ENCODE measurements at regions not wholly inside any gene's neighbourhood (a gene's known extent, or its start where the extent isn't known, plus 50 kb on each side); places are given as distances from the start of the nearest gene placed in this dataset.
"Not testable (repeated sequence)": the region's sequence is repeated elsewhere in the genome, so short reads cannot be mapped to it uniquely, and the experiment has no call there.

- not testable (repeated sequence) for DNase-seq (ENCODE audit: low spot score)
These were observed 72.5 kb upstream of the C1GALT1C1 start for GRCh38 chrX:120702337-120702736.

DNA sequence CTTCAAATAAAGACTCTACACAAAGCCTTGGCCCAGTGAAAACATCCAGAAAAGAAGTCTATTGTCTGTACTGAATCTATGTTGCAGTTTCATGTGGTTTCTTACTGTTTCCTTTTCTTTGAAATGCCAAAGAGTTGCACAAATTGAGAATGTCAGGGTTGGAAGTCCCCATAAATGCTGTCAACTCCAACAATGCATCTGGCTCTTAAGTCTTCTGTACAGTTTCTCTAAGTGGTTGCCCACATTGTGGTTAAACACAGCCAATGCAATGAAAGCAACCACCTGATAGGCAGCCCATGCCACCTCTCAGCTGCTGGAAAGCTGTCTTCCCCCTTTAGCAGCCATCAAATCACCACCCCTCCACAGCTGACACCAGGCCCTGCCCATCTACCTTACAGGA, 67.2 kb upstream of the C1GALT1C1 start:
- no peak for DNase-seq (ENCODE audit: low spot score)

DNA sequence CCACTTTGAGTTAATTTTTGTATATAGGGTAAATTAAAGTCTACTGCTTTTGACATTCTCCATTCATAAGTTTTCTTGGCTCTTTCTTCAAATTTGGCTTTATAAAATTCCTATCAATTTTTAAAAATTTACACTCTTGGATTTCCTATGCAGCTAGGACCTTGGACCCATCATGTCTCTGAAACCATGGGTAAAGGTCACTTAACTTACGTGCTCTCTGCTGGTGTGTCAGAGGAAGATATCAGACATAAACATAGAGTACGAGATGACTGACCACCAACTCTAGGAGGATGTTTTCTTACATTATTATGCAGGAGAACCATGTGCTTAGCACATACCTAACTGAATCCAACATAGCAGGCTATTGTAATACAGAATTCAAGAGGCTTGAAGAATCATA, 62.5 kb upstream of the C1GALT1C1 start:
- no peak for DNase-seq (ENCODE audit: low spot score)

GRCh38 chrX:120690941-120691340, 61.1 kb upstream of the C1GALT1C1 start:
- DNase-seq (ENCODE audit: low spot score): no peak

- no peak for DNase-seq (ENCODE audit: low spot score)
These were observed 60.5 kb upstream of the C1GALT1C1 start for GRCh38 chrX:120690344-120690743.

GRCh38 chrX:120680090-120680489, 50.2 kb upstream of the C1GALT1C1 start:
- no peak for DNase-seq (ENCODE audit: low spot score)
